HAP-1 (cell line): ENCODE measurements at regions not wholly inside any gene's neighbourhood (a gene's known extent, or its start where the extent isn't known, plus 50 kb on each side); places are given as distances from the start of the nearest gene placed in this dataset.
A peak's percentile ranks its signal among the peaks of the same experiment; 100 is the strongest.
"Not testable (repeated sequence)": the region's sequence is repeated elsewhere in the genome, so short reads cannot be mapped to it uniquely, and the experiment has no call there.

Experiments
- DNase-seq, 2 experiments: peaks; one replicate each; pipeline ENCODE4 v3.0.0-alpha.2; 2016 to 2020; ENCODE audit warnings: low spot score in 2 of 2
- H3K27me3 ChIP-seq: fragments of 250-450 bp; sonication (Bioruptor Pico); 2 replicates; pipeline ENCODE4 v1.5.1; 2020; ENCODE audit warnings: low read depth, mild to moderate bottlenecking, moderate library complexity
- H3K36me3 ChIP-seq: fragments of 250-450 bp; sonication (Bioruptor Pico); replicated peaks from 2 replicates; pipeline ENCODE4 v1.5.1; 2020; ENCODE audit warnings: mild to moderate bottlenecking
- H3K4me1 ChIP-seq: fragments of 250-450 bp; sonication (Bioruptor Pico); 2 replicates; pipeline ENCODE4 v1.5.1; 2020; ENCODE audit warnings: mild to moderate bottlenecking
- H3K4me3 ChIP-seq: fragments of 250-450 bp; sonication (Bioruptor Pico); 2 replicates; pipeline ENCODE4 v1.5.1; 2020; ENCODE audit warnings: mild to moderate bottlenecking, moderate library complexity
- H3K9me3 ChIP-seq: fragments of 250-450 bp; sonication (Bioruptor Pico); 2 replicates; pipeline ENCODE4 v1.5.1; 2020; ENCODE audit warnings: mild to moderate bottlenecking, moderate library complexity
- in situ Hi-C: fragments of 300-500 bp; cut with MboI; formaldehyde crosslinking; loops from 3 replicates; pipeline ENCODE4 v1.14.3; 2020; ENCODE audit warnings: low sequenced_read_pairs, inconsistent platforms, mixed read lengths

- in situ Hi-C loops: no loop called here
- no peak for DNase-seq
- H3K36me3 ChIP-seq: no peaks in the 10 kb centered on the region
Measured at GRCh38 chr14:96713426-96713825, 83.8 kb upstream of the VRK1 start.

DNA sequence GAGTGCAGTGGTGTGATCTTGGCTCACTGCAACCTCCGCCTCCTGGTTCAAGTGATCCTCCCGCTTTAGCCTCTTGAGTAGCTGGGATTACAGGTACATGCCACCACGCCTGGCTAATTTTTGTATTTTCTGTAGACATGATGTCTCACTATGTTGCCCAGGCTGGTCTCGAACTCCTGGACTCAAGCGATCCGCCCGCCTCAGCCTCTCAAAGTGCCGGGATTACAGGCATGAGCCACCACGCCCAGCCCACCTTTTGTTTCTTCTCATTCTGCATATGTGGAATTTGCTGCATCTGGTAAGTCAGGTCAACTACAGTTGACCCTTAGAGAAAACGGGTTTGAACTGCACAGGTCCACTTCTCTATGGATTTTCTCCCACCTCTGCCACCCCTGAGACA is 82.6 kb upstream of the VRK1 start:
- H3K27me3 ChIP-seq, in situ Hi-C loops, H3K4me3 ChIP-seq, H3K9me3 ChIP-seq, H3K4me1 ChIP-seq, DNase-seq, H3K36me3 ChIP-seq: not testable (repeated sequence)

More at GRCh38 chr14:96713426-96713825, 83.8 kb upstream of the VRK1 start:
- Histone ChIP-seq H3K4me3 (no peak overlapping the region), H3K9me3 (no peaks in the 10 kb centered on the region), H3K4me1 (peaks cover 1% of the 10 kb centered on the region; the same call in 1 of the 2 replicates), H3K27me3 (no peaks in the 10 kb centered on the region)

- no peaks in the 10 kb centered on the region for H3K9me3 ChIP-seq
- H3K27me3 ChIP-seq: no peaks in the 10 kb centered on the region
- H3K4me1 ChIP-seq: peaks cover 2% of the 10 kb centered on the region; the same call in 1 of the 2 replicates
- in situ Hi-C loops: no loop called here
- no peaks in the 10 kb centered on the region for H3K36me3 ChIP-seq
- no peak for DNase-seq
- no peak overlapping the region for H3K4me3 ChIP-seq
Measured at GRCh38 chr14:96717116-96717515, 80.1 kb upstream of the VRK1 start.

DNA sequence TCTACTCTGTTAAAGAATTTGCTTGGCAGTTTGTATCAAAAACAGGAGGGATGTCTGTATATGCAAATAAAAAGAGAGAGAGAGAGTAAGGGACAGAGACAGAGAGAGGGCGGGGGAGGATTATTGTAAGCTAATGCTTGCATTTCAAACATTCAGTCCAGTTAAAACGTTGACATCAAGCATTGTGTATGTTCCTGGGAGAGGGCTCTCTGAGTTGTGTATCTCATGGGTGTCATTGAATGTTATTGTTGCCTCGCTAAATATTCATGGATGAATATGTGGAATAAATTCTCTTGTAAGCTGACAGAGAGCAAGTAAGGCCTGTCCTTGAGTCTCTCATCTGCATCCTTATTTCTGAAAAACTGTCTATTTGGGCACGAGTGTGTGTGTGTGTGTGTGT is 78.8 kb upstream of the VRK1 start:
- in situ Hi-C loops: no loop called here
- no peaks in the 10 kb centered on the region for H3K27me3 ChIP-seq

DNA sequence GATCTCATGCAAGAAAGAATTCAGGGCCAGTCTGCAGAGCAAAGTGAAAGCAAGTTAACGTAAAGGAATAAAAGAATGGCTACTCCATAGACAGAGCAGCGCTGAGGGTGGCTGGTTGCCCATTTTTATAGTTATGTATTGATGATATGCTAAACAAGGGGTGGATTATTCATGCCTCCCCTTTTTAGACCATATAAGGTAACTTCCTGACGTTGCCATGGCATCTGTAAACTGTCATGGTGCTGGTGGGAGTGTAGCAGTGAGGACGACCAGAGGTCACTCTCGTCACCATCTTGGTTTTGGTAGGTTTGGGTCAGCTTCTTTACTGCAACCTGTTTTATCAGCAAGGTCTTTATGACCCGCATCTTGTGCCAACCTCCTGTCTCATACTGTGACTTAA is 76.5 kb upstream of the VRK1 start:
- H3K4me1 ChIP-seq, H3K27me3 ChIP-seq, in situ Hi-C loops, H3K9me3 ChIP-seq, DNase-seq, H3K4me3 ChIP-seq, H3K36me3 ChIP-seq: not testable (repeated sequence)

More for the DNA sequence above, 78.8 kb upstream of the VRK1 start:
- DNase-seq: no peak
- H3K4me3 ChIP-seq: no peak overlapping the region
- H3K36me3 ChIP-seq: no peaks in the 10 kb centered on the region
- peaks cover 2% of the 10 kb centered on the region; the same call in 1 of the 2 replicates for H3K4me1 ChIP-seq
- no peaks in the 10 kb centered on the region for H3K9me3 ChIP-seq

GRCh38 chr14:96722736-96723135 is 74.4 kb upstream of the VRK1 start:
- Histone ChIP-seq H3K9me3 (no peaks in the 10 kb centered on the region), H3K27me3 (no peaks in the 10 kb centered on the region), H3K36me3 (no peaks in the 10 kb centered on the region), H3K4me3 (no peak overlapping the region), H3K4me1 (peaks cover 2% of the 10 kb centered on the region; the same call in 1 of the 2 replicates)
- no peak for DNase-seq
- in situ Hi-C loops: no loop called here

GRCh38 chr14:96723946-96724345 is 73.2 kb upstream of the VRK1 start:
- H3K36me3 ChIP-seq: no peaks in the 10 kb centered on the region
- no peaks in the 10 kb centered on the region for H3K27me3 ChIP-seq
- in situ Hi-C loops: no loop called here
- H3K4me3 ChIP-seq: no peak overlapping the region
- no peak for DNase-seq
- H3K4me1 ChIP-seq: no peaks in the 10 kb centered on the region
- H3K9me3 ChIP-seq: no peaks in the 10 kb centered on the region

DNA sequence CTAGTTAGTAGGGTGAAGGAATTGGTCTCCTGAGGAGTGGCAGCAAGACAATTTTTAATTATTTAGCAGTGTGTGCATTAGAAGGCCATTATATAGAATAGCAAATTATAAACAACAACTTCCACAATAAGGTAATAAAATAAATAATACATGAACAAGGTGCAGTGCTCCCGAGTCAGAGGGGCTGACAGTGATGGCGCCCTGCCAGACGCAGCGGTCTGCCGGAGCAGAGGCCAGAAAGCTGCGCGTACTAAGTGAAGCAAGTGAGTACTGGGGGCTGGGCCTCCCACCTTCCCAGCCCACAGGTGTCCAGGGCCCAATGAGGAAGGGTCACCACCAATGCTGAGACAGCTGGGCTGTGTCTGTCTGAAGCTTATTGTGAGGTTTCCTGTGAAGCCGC is 72.0 kb upstream of the VRK1 start:
- Histone ChIP-seq H3K9me3 (no peaks in the 10 kb centered on the region), H3K4me3 (no peak overlapping the region), H3K36me3 (no peaks in the 10 kb centered on the region), H3K27me3 (no peaks in the 10 kb centered on the region), H3K4me1 (no peaks in the 10 kb centered on the region)
- in situ Hi-C loops: no loop called here
- no peak for DNase-seq

GRCh38 chr14:96727073-96727472 is 70.1 kb upstream of the VRK1 start:
- in situ Hi-C loops: no loop called here
- DNase-seq: no peak
- Histone ChIP-seq H3K36me3 (no peaks in the 10 kb centered on the region), H3K4me3 (no peak overlapping the region), H3K4me1 (peaks cover 4% of the 10 kb centered on the region), H3K9me3 (no peaks in the 10 kb centered on the region), H3K27me3 (no peaks in the 10 kb centered on the region)

GRCh38 chr14:96727491-96727890 is 69.7 kb upstream of the VRK1 start:
- H3K36me3 ChIP-seq: no peaks in the 10 kb centered on the region
- H3K27me3 ChIP-seq: no peaks in the 10 kb centered on the region
- DNase-seq: no peak
- H3K4me3 ChIP-seq: no peak overlapping the region
- in situ Hi-C loops: no loop called here
- H3K9me3 ChIP-seq: no peaks in the 10 kb centered on the region
- H3K4me1 ChIP-seq: peaks cover 4% of the 10 kb centered on the region

DNA sequence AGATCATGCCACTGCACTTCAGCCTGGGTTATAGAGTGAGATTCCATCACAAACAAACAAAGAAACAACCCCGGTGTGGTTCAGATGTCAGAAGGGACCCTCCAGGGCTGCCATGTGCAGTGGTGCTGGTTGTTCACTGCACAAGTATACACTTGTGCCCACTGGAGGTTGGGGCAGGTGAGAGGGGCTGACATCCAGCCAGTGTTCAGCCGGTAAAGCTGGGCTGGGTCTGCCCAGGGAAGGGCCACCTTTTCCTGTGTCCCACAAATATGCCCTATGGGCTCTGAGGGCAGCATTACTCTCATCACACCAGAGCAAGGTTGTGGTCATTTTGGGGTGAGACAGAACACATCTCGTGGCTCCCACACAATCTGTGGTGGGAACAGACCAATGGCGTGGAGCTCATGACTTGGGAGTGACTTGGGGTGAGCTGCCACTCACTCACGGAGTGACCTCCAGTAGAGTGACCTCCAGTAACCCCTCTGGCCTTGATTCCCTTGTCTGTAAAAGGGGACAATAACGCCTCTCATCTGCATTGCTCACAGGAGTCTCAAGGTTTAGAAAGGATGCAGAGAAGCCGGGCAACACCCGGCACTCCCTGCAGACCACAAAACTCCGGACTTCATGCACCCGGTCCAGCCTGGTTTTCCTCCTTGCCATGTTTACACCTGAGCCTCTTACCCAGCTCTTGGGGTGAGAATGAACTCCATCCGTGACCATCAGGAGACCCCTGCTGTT is 69.0 kb upstream of the VRK1 start:
- Histone ChIP-seq H3K4me1 (peaks cover 4% of the 10 kb centered on the region), H3K9me3 (no peaks in the 10 kb centered on the region), H3K4me3 (no peak overlapping the region), H3K36me3 (no peaks in the 10 kb centered on the region), H3K27me3 (no peaks in the 10 kb centered on the region)
- in situ Hi-C loops: no loop called here
- no peak for DNase-seq

- in situ Hi-C loops: no loop called here
- Histone ChIP-seq H3K4me3 (no peak overlapping the region), H3K36me3 (no peaks in the 10 kb centered on the region), H3K9me3 (no peaks in the 10 kb centered on the region), H3K4me1 (peaks cover 4% of the 10 kb centered on the region), H3K27me3 (no peaks in the 10 kb centered on the region)
- DNase-seq: peak in 1 of 2 experiments; percentile 47
Measured at GRCh38 chr14:96729889-96730288, 67.3 kb upstream of the VRK1 start.

GRCh38 chr14:96730386-96730785 is 66.8 kb upstream of the VRK1 start:
- no peak for DNase-seq
- Histone ChIP-seq H3K36me3 (no peaks in the 10 kb centered on the region), H3K27me3 (no peaks in the 10 kb centered on the region), H3K4me1 (peaks cover 4% of the 10 kb centered on the region), H3K4me3 (no peak overlapping the region), H3K9me3 (no peaks in the 10 kb centered on the region)
- in situ Hi-C loops: no loop called here

- in situ Hi-C loops: no loop called here
- no peak for DNase-seq
- Histone ChIP-seq H3K4me1 (peaks cover 4% of the 10 kb centered on the region), H3K36me3 (no peaks in the 10 kb centered on the region), H3K9me3 (no peaks in the 10 kb centered on the region), H3K4me3 (no peak overlapping the region), H3K27me3 (no peaks in the 10 kb centered on the region)
Measured at GRCh38 chr14:96734076-96734622, 63.0 kb upstream of the VRK1 start.
